Esophagus muscularis mucosa (tissue), 4 donors: ENCODE measurements at regions not wholly inside any gene's neighbourhood (a gene's known extent, or its start where the extent isn't known, plus 50 kb on each side); places are given as distances from the start of the nearest gene placed in this dataset.

Source experiments
- DNase-seq: peaks from one replicate; pipeline ENCODE4 v3.0.0-alpha.2; 2017; ENCODE audit errors: extremely low spot score
- H3K27ac ChIP-seq, 4 donors: fragments of 200-600 bp; sonication (generic); replicated peaks in 1 of 4; 1 replicate in 3 of 4; 2 replicates in 1 of 4; pipeline ENCODE4 v1.5.1; 2016 to 2019; ENCODE audit warnings: mild to moderate bottlenecking in 1 of 4
- H3K27me3 ChIP-seq, 4 donors: fragments of 200-600 bp; sonication (generic); one replicate each; pipeline versions ENCODE4 v1.5.1 to v1.6.0; 2016 to 2019
- H3K36me3 ChIP-seq, 4 donors: fragments of 200-600 bp; sonication (generic); one replicate each; pipeline ENCODE4 v1.5.1; 2016 to 2019
- H3K4me1 ChIP-seq, 4 donors: fragments of 200-600 bp; sonication (generic); one replicate each; pipeline ENCODE4 v1.5.1; 2016 to 2019
- H3K4me3 ChIP-seq, 4 donors: fragments of 200-600 bp; sonication (generic); 1 replicate in 2 of 4; 2 replicates in 2 of 4; pipeline ENCODE4 v1.5.1; 2016 to 2019; ENCODE audit warnings: mild to moderate bottlenecking in 4 of 4, moderate library complexity in 1 of 4
- H3K9me3 ChIP-seq, 4 donors: fragments of 200-600 bp; sonication (generic); 1 replicate in 3 of 4; 2 replicates in 1 of 4; pipeline ENCODE4 v1.5.1; 2016 to 2019
- EP300 ChIP-seq: sonication (generic); formaldehyde crosslinking; IDR thresholded peaks from one replicate; pipeline ENCODE4 v1.6.1; 2017; ENCODE audit warnings: antibody characterized with exemption
- POLR2A ChIP-seq: fragments of 450-650 bp; IDR thresholded peaks from one replicate; pipeline ENCODE4 v1.6.1; 2017; ENCODE audit warnings: antibody characterized with exemption, moderate library complexity, mild to moderate bottlenecking, low read depth
- POLR2AphosphoS5 ChIP-seq, 2 donors: sonication (generic); formaldehyde crosslinking; IDR thresholded peaks; one replicate each; pipeline ENCODE4 v1.6.1; 2017; ENCODE audit warnings: antibody characterized with exemption in 2 of 2
- WGBS: methylation state at CpG from one replicate; pipeline ENCODE4 v1.1.5; 2018; 5-methylcytosine and 5-hydroxymethylcytosine counted together
- intact Hi-C: fragments of 100-400 bp; cut with DNase I; formaldehyde crosslinking; loops from one replicate; pipeline ENCODE4 v1.15.1; 2023
- TF ChIP-seq, protein P1 (sequence below), 3 experiments: fragments of 200-600 bp in 2 of 3; fragments of 450-650 bp in 1 of 3; sonication (generic) in 2 of 3; IDR thresholded peaks; one replicate each; pipeline ENCODE4 v1.5.1; 2017 to 2019; ENCODE audit warnings: antibody characterized with exemption in 3 of 3, mild to moderate bottlenecking in 2 of 3, moderate library complexity in 1 of 3

DNA sequence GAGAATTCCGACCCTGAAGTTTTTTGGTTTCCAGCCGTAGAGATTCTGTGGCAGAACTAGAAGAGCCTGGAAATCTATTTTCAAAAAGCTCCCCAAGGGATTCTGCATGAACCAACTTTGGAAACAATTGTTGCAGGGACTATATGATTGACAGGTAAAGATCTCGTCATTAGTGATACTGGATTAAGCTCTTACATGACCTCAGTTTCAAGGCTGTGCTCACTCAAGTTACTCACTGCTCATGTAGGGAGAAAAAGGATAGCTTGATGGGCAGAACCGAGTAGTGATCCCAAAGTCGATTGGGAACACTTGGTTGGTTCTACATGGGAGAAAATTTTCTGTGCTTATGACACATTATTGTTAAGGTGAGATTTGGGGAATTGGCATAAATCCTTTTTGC is 142.3 kb upstream of the RASGRP1 start:
- Histone ChIP-seq H3K4me1 (peaks cover 0 to 5% (median 2%) of the 10 kb centered on the region in 4 donors), H3K27ac (no peak overlapping the region), H3K27me3 (peaks cover 0 to 4% (median 0%) of the 10 kb centered on the region in 4 donors), H3K4me3 (no peak overlapping the region), H3K36me3 (no peaks in the 10 kb centered on the region), H3K9me3 (no peaks in the 10 kb centered on the region)
- no peak for DNase-seq
- intact Hi-C loops, result loop anchor here (5.0 to 10.0 kb wide), 2 partner anchors 878 to 1045 kb away; partner anchors contain the start of gene THBS1
- no peak for TF ChIP-seq POLR2A
- TF ChIP-seq, protein P1, sequence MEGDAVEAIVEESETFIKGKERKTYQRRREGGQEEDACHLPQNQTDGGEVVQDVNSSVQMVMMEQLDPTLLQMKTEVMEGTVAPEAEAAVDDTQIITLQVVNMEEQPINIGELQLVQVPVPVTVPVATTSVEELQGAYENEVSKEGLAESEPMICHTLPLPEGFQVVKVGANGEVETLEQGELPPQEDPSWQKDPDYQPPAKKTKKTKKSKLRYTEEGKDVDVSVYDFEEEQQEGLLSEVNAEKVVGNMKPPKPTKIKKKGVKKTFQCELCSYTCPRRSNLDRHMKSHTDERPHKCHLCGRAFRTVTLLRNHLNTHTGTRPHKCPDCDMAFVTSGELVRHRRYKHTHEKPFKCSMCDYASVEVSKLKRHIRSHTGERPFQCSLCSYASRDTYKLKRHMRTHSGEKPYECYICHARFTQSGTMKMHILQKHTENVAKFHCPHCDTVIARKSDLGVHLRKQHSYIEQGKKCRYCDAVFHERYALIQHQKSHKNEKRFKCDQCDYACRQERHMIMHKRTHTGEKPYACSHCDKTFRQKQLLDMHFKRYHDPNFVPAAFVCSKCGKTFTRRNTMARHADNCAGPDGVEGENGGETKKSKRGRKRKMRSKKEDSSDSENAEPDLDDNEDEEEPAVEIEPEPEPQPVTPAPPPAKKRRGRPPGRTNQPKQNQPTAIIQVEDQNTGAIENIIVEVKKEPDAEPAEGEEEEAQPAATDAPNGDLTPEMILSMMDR (IDR thresholded peaks at IDR 0.05), result no peak
- TF ChIP-seq POLR2AphosphoS5 (IDR thresholded peaks at IDR 0.05), result no peak
- no peak for TF ChIP-seq EP300
- WGBS, result 78% methylated on average over 5 of the region's 5 CpGs

DNA sequence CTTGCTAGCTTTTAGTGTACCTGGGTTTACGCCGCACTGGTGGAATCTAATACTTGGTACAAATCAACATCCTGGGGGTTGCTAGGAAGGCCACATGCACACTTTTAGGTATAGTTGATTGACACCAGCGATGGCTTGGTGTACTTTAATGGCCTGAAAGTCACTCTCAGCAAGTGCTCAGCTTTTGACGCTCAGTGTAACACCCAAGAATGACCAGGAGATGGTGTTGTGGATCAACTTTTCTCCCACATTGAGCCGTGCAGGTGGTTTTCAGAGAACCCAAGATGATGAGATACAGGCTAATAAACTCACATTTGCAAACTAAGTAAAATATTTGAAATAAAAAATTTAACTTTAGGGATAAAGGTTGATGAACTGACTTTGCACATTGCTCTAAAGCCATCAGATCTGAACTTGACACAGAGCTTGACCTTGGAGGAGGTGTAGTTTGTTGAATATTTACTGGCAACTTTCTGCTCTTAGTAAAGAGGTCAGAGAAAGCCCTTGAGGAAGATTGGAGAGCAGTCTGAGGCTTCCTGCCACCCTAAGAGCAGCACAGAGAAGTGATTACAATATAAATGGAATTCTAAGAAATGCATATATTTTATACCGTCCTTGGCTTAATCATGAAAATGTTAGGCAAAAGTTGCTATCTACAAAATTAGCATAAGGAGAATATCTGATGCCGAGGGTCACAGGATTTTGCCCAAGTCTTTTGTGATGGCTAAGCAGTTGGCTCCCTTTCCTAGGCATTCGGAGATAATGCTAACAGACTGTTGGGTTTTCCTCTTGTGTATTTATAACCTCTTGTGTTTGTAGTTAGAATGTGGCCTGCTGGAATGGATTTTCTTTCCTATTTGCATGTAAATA is 143.4 kb upstream of the RASGRP1 start:
- WGBS, result 56% methylated on average over 8 of the region's 8 CpGs
- Histone ChIP-seq H3K27me3 (peaks cover 0 to 4% (median 0%) of the 10 kb centered on the region in 4 donors), H3K9me3 (no peaks in the 10 kb centered on the region), H3K4me1 (no peaks in the 10 kb centered on the region), H3K27ac (no peak overlapping the region), H3K36me3 (no peaks in the 10 kb centered on the region), H3K4me3 (no peak overlapping the region)
- no peak for TF ChIP-seq EP300
- TF ChIP-seq, protein P1 (IDR thresholded peaks at IDR 0.05), result peak; percentile 72 to 80 (median 74)
- intact Hi-C loops, result loop anchor here (5.0 to 10.0 kb wide), 2 partner anchors 877 to 1044 kb away; partner anchors contain the start of gene THBS1
- DNase-seq, result no peak

DNA sequence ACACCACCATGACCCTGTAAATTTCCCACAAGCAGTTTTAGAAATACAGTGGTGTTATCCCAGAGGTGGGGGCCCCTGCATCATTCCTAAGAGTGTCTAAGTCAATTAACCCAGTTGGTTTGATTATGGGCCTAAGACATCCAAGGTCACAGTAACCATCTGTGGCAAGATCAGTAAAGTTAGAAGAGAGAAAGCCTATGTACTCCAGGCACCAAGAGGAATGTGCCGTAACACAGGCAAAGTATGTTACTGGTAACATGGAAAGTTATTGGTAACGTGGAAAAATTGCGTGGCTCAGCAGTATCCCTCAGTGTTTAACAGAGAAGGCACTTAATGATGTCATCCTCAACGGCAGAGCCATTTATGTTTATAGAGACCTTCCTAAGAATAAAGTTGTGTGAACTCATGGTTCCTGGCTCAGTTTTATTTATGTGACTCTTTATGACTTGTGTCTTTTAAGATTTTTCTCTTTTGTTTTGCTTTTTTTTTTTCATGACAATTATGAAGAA is 144.1 kb upstream of the RASGRP1 start:
- Histone ChIP-seq H3K36me3 (no peaks in the 10 kb centered on the region), H3K4me3 (no peak overlapping the region), H3K27ac (no peak overlapping the region), H3K27me3 (peaks cover 0 to 4% (median 0%) of the 10 kb centered on the region in 4 donors), H3K4me1 (no peaks in the 10 kb centered on the region), H3K9me3 (no peaks in the 10 kb centered on the region)
- intact Hi-C loops, result loop anchor here (5.0 to 10.0 kb wide), 2 partner anchors 876 to 1044 kb away; partner anchors contain the start of gene THBS1
- TF ChIP-seq, protein P1 (IDR thresholded peaks at IDR 0.05), result no peak
- 90% methylated on average over 4 of the region's 4 CpGs for WGBS
- DNase-seq, result no peak

DNA sequence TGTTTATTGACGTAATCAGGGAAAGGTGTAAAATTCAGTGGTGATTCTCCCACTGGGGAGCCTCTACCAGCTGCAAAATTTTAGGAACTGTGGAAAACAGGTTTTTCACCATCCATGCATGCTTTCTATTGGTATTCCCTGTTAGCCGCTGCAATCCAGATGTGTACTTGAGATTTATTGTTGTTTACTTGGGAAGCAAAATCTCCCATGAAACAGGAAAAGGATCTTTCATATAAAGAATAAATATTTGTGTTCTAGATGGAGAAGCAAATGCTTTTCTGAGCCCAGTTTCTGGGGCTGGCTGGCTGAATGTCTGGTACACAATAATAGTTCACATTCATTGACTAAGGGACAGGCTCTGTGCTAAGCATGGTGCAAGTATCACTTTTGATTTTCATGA is 144.6 kb upstream of the RASGRP1 start:
- H3K4me3 ChIP-seq, result no peak overlapping the region
- no peak for DNase-seq
- intact Hi-C loops, result loop anchor here (5.0 to 10.0 kb wide), 2 partner anchors 876 to 1043 kb away; partner anchors contain the start of gene THBS1
- H3K27me3 ChIP-seq, result peaks cover 0 to 4% (median 0%) of the 10 kb centered on the region in 4 donors
- TF ChIP-seq POLR2A, result no peak
- TF ChIP-seq, protein P1 (IDR thresholded peaks at IDR 0.05), result no peak
- TF ChIP-seq POLR2AphosphoS5 (IDR thresholded peaks at IDR 0.05), result no peak
- no peak for TF ChIP-seq EP300
- H3K4me1 ChIP-seq, result peaks cover 0 to 3% (median 2%) of the 10 kb centered on the region in 4 donors
- H3K9me3 ChIP-seq, result no peaks in the 10 kb centered on the region
- H3K27ac ChIP-seq, result no peak overlapping the region
- 98% methylated on average over 2 of the region's 2 CpGs for WGBS
- no peaks in the 10 kb centered on the region for H3K36me3 ChIP-seq
